Astrocyte (in vitro differentiated cells and primary cell): ENCODE measurements at regions not wholly inside any gene's neighbourhood (a gene's known extent, or its start where the extent isn't known, plus 50 kb on each side); places are given as distances from the start of the nearest gene placed in this dataset.

Experiments used
- CTCF ChIP-seq: IDR thresholded peaks from 2 replicates; pipeline ENCODE4 v1.5.1; 2011; ENCODE audit warnings: low read depth, mild to moderate bottlenecking, inconsistent platforms, low read length, moderate library complexity; ENCODE audit not compliant: insufficient read depth
- EZH2 ChIP-seq: IDR thresholded peaks from 2 replicates; pipeline ENCODE4 v1.6.1; 2012; ENCODE audit warnings: mild to moderate bottlenecking, low read length, inconsistent platforms; ENCODE audit not compliant: insufficient read depth

DNA sequence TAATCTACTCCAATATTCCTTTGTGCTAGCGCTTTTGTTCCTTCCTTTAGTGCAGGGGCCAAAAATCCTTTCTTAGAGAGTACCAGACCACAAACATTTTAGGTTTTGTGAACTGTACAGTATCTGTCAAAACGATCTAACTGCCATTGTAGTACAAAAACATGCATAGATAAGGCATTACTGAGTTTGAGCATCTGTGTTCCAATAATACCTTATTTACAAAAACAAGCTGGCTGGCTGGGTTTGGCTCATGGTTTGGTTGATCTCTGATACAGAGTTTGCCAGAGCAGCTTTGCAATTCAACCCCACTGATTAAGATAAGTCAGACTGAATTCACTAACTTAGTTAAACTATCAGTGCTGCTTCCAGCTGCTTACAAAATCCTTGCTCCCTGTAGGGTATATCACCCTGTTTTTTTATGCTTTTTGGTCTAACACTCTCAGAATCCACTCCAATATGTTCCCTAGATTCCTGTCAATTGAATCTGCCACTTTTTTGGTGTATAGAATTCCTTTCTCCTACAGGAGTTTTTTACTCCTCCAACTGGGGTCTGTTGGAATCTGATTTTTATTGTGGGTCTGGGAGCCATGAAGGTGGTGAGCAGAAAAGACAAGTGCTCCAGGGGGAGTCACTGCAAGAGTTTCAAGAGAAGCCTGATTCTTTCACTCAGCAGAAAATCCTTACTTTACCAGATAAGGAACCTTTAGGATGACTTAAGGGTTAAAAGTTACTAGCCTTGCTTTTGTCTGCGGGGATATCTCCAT, 1399.4 kb downstream of the EFNB2 start:
- TF ChIP-seq EZH2, result no peak
- TF ChIP-seq CTCF, result no peak
